ENCODE measurements at regions not wholly inside any gene's neighbourhood (a gene's known extent, or its start where the extent isn't known, plus 50 kb on each side); places are given as distances from the start of the nearest gene placed in this dataset.

GRCh38 chr17:6196355-6196754 lies 126.2 kb downstream of the WSCD1 start:
- H3K4me3 ChIP-seq (ENCODE audit: low read length): no peak overlapping the region
- no peaks in the 10 kb centered on the region for H3K36me3 ChIP-seq (ENCODE audit: control insufficient read depth, low read length)
- H3K27me3 ChIP-seq (ENCODE audit: control insufficient read depth, low read length): no peaks in the 10 kb centered on the region
- no peaks in the 10 kb centered on the region for H3K4me1 ChIP-seq (ENCODE audit: control insufficient read depth, low read length)
- no peak for TF ChIP-seq EZH2phosphoT487 (IDR thresholded peaks at IDR 0.05; ENCODE audit: borderline replicate concordance, low read length)
- no peak for TF ChIP-seq CTCF (IDR thresholded peaks at IDR 0.05; ENCODE audit: low read depth, low read length, poor library complexity, severe bottlenecking)
- no peaks in the 10 kb centered on the region for H3K79me2 ChIP-seq (ENCODE audit: control insufficient read depth, low read length)
- H3K9me2 ChIP-seq (replicated peaks; ENCODE audit: control insufficient read depth, low read length): no peaks in the 10 kb centered on the region
- H3F3A ChIP-seq (ENCODE audit: control insufficient read depth, insufficient read depth): no peaks in the 10 kb centered on the region
- H3K9me3 ChIP-seq (ENCODE audit: control insufficient read depth, insufficient read depth, low read length): no peaks in the 10 kb centered on the region
- H3K4me2 ChIP-seq (ENCODE audit: low read length): no peak overlapping the region
- H3K27ac ChIP-seq (ENCODE audit: low read depth, low read length): no peak overlapping the region
- H4K20me1 ChIP-seq (ENCODE audit: control insufficient read depth, insufficient read depth, low read depth, low read length): no peaks in the 10 kb centered on the region

GRCh38 chr17:6195123-6195522 lies 124.9 kb downstream of the WSCD1 start:
- Histone ChIP-seq H3K4me1 (ENCODE audit: control insufficient read depth, low read length) (no peaks in the 10 kb centered on the region), H3K4me3 (ENCODE audit: low read length) (no peak overlapping the region), H3K36me3 (ENCODE audit: control insufficient read depth, low read length) (no peaks in the 10 kb centered on the region), H3K9me3 (ENCODE audit: control insufficient read depth, insufficient read depth, low read length) (no peaks in the 10 kb centered on the region), H3K9me2 (replicated peaks; ENCODE audit: control insufficient read depth, low read length) (no peaks in the 10 kb centered on the region), H3K27me3 (ENCODE audit: control insufficient read depth, low read length) (no peaks in the 10 kb centered on the region), H3K79me2 (ENCODE audit: control insufficient read depth, low read length) (no peaks in the 10 kb centered on the region), H3F3A (ENCODE audit: control insufficient read depth, insufficient read depth) (no peaks in the 10 kb centered on the region), H3K4me2 (ENCODE audit: low read length) (no peak overlapping the region), H4K20me1 (ENCODE audit: control insufficient read depth, insufficient read depth, low read depth, low read length) (no peaks in the 10 kb centered on the region), H3K27ac (ENCODE audit: low read depth, low read length) (no peak overlapping the region)
- TF ChIP-seq EZH2phosphoT487 (IDR thresholded peaks at IDR 0.05; ENCODE audit: borderline replicate concordance, low read length) (no peak), CTCF (IDR thresholded peaks at IDR 0.05; ENCODE audit: low read depth, low read length, poor library complexity, severe bottlenecking) (no peak)

GRCh38 chr17:6191405-6192324 lies 121.5 kb downstream of the WSCD1 start:
- Histone ChIP-seq H3K9me2 (replicated peaks; ENCODE audit: control insufficient read depth, low read length) (no peaks in the 10 kb centered on the region), H3K9me3 (ENCODE audit: control insufficient read depth, insufficient read depth, low read length) (no peaks in the 10 kb centered on the region), H4K20me1 (ENCODE audit: control insufficient read depth, insufficient read depth, low read depth, low read length) (no peaks in the 10 kb centered on the region), H3K4me2 (ENCODE audit: low read length) (no peak overlapping the region), H3F3A (ENCODE audit: control insufficient read depth, insufficient read depth) (no peaks in the 10 kb centered on the region), H3K79me2 (ENCODE audit: control insufficient read depth, low read length) (no peaks in the 10 kb centered on the region), H3K36me3 (ENCODE audit: control insufficient read depth, low read length) (no peaks in the 10 kb centered on the region), H3K4me1 (ENCODE audit: control insufficient read depth, low read length) (no peaks in the 10 kb centered on the region), H3K27me3 (ENCODE audit: control insufficient read depth, low read length) (no peaks in the 10 kb centered on the region), H3K27ac (ENCODE audit: low read depth, low read length) (no peak overlapping the region), H3K4me3 (ENCODE audit: low read length) (no peak overlapping the region)
- TF ChIP-seq EZH2phosphoT487 (IDR thresholded peaks at IDR 0.05; ENCODE audit: borderline replicate concordance, low read length): no peak
- TF ChIP-seq CTCF (IDR thresholded peaks at IDR 0.05; ENCODE audit: low read depth, low read length, poor library complexity, severe bottlenecking): no peak
